ENCODE measurements at regions not wholly inside any gene's neighbourhood (a gene's known extent, or its start where the extent isn't known, plus 50 kb on each side); places are given as distances from the start of the nearest gene placed in this dataset.

DNA sequence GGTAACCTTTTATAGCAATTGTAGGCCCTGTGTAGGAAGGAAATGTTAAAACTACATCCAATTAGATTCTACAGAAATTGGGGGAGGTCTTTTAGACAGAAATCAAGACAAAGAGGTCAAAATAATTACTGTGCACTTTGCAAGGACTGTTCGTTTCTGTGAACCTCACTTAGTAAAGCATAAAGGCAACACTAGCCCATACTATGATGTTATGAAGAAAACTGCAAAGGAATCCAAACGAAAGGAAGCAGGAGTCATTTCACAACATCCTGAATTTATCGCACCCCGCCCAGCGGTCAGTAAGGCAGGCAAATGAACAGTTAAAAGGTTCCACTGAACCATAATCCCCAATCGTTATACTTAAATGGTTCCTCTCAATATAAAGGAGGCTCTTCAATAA is 429.5 kb upstream of the ARID1B start:
- no peak for DNase-seq

DNA sequence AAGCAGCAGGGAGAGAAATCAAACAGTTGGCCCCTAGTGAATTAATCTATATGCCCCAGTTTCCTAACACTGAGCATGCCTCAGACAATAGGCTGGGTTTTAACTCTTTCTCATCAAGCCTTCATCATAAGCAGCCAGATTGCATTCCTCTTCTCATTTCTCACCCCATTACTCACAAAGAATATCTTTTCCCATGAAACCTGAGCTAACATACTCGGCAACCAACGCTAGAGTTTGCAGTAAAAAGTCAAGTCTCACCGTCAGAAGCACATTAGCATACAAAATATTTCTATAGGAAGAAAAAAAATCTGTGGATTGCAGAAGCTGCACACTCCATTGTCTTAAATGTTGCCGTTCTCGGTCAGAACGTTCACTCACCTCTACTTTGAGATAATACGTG is 429.9 kb upstream of the ARID1B start:
- no peak for DNase-seq

DNA sequence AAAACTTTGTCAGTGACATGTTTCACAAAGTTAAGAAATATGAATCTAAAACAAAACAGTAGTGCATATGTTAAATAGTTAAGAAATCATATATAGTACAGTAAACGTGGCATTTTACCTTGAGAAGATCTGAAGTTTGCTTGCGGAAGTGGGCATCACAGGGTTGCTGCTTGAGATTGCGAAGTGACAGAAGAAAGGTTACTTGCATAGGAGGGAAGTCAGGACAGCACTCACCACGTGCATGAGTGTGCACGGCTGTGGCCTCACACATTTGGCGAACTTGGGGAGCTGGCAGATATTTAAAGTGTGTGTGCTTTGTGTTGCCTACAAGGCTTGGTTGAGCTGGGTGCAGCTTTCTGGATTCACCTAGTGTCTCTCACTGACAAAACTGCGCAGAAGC is 431.5 kb upstream of the ARID1B start:
- no peak for DNase-seq

DNA sequence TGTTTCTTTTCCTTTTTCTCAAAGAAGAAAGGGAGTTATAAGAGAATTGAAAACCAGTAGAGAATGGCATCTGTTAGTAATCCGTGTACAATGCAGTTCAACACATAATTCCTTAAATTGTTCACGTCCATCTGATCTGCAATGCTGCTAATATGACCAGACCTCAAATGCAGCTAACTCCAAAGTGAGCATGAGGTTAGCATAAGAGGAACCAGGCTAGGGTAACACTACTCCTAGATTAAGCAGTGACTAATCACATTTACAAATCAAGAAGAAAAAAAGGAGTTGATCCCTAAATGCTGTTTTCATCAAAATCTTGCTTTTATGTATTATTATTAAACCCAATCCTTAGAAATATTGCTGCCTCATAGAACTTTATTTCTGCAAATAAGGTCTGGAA is 432.7 kb upstream of the ARID1B start:
- no peak for DNase-seq

DNA sequence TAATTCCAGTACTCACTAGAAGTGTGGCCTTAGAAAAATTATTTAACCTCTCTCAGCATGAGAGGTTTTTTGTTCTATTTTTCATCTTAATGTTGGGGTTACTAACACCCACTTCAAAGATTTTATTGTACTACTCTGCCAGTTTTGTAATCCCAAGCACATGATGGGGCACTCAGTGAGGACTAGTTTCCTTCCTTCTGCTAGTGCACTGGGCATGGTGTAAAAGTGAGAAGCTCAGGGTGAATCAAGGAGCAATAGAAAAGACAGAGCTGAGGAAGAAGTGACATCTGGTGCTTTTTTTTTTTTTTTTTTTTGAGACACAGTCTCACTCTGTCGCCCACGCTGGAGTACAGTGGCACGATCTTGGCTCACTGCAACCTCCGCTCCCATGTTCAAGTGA is 439.4 kb upstream of the ARID1B start:
- no peak for DNase-seq

DNA sequence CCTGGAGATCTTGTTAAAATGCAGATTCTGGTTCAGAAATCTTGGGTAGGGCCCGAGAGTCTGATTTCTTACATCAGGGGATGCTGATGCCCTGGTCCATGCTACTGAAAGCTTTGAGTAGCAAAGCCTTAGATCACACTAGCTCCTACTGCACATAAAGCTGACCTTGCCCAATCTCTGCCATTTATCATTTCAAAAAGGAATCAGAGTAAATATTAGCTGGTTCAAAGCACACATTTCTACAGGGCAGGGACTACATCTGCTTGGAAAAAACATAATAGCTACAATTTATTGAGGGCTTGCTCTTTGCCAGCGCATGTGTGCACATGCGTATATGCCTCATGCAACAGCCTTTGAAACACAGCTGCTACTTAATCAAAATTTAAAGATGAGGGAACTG is 440.4 kb upstream of the ARID1B start:
- DNase-seq: no peak

DNA sequence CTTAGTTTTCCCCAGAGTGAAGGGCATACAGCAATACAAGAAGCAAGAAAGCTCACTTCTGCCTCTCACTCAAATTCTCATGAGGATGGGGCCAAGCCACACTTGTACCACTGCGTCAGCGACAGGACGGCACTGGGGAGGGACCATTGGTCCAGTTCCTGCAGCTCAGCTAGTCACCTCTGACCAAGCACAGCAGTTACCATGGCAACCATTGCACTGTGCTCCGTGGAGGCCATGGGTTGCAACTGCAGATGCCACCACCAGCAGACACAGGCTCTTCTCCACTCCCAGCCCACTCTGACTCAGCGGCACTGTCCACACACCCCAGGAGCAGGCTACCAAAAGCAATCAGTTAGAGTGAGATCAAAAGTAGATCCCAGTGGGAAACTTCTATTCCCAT is 441.1 kb upstream of the ARID1B start:
- DNase-seq: no peak

DNA sequence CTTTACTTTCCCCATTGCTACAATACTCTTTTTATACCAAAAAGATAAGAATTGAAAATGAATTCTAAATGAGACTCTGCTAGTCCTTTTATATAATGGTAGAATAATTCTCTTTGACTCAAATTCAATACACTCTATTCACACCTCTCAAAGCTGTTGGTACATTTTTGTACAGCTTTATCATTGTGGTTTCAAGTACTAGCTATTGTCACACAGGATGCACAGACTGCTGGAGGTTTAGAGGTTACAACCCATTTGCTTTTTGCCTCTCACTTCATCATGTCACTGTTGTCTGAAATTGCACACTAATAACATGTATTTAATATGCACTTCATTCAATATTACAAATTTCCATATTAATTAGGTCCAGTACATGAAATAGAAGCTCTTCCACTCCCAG is 442.2 kb upstream of the ARID1B start:
- no peak for DNase-seq

DNA sequence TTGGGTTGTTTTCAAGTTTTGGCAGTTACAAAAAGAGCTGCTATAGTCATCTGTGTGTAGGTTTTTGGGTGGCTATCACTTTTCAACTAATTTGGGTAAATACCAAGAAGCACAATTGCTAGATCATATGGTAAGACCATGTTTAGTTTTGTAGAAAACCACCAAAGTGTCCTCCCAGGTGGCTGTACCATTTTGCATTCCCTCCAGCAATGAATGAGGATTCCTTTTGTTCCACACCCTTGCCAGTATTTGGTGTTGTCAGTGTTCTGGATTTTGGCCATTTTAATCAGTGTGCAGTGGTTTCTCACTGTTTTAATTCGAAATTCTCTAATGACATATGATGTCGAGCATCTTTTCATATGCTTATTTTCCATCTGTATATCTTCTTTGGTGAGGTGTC is 457.5 kb upstream of the ARID1B start:
- DNase-seq: no peak

DNA sequence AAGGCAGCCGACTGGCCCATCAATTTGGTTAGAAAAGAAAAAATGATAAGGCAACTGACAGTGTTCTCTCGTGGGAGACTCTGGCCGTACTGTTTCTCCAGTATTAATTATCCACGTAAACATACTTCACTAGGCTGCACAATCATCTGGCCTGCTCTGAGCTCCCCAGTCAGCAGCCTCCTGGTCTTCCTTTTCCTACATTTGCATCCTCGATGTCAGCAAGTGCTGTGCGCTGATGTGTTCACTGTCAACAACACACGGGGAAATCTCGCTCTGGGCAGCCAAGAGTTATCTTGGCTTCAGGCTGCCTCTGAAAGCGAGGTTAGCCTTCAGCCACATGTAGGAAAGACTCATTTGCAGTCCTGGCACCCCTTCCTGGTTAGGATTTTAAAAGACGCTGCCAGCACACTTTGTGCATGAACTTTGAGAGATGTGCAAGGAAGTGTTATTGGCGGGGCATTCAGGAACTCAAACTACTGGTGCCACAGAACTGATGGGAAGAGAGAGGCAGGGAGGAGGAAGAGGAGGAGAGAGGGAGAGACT is 460.5 kb upstream of the ARID1B start:
- no peak for DNase-seq

DNA sequence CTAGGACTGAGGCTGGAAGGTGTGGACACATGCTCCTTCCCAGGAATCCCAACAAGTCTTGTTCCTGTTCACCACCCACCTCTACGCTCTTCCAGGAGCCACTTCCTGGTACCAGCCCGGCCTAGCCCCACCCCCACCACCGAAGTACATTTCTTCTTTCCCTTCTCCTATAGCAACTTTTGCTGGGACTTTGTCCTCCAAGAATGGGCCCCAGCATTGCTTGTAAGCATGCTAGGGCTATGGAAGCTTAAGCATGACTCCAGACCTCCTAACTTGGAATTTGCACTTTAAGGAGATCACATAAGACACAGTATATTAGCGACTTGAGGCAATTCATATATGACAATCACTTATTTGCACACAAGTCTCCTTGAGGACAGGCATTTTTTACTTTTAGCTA is 462.0 kb upstream of the ARID1B start:
- DNase-seq: no peak

DNA sequence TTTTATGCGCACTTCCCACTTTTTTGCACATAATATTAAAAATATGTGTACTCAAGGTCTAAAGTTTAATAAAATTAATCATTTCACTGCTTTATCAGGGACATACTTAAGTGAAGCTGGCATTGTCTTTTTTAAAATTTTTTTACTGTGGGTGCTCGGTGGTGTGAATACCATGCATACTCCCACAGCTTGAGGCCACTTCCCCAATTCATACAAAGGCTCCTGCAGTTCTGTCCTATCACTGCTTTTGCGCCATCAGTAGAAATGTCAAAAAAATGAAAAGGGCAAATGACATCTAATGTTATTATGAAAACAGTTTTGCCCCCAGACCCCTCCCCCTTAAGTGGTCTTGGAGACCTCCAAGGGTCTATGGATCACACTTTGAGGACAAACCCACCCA is 464.1 kb upstream of the ARID1B start:
- DNase-seq: no peak

DNA sequence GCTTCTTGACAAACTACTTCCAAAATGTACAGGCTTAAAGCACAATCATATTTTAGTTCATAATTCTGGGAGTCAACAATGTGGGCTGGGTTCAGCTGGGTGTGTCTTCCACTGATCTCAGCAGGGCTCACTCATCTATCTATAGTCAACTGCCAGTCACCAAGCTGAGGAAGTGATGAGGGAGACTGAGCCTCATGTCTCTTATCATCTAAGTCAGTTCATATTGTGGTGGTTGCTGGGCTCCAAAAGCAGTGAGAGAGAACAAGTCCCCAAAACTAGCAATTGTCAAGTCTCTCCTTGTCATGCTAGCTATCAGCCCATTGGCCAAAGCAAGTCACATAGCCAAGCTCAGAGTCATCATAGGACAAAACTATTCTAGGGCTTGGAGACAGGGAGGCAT is 465.9 kb upstream of the ARID1B start:
- DNase-seq: no peak

DNA sequence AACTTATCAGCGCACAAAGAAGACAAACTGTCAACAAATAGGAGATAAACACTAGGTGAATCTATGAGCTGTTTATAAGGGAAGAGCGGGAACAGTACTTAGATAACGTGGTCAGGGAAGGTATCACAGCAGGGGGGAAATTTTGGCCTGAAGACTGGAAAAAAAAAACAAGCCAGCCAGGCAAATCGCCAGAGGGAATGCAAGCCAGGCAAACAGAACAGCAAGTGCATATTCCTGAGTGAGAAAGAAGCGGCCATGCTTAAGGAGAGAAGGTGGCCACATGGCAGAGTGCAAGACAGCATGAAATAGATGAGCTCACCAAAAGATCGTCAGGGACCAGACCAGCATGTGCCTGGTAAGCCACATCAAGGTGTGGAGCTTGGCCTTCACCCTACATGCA is 466.5 kb upstream of the ARID1B start:
- DNase-seq: no peak

DNA sequence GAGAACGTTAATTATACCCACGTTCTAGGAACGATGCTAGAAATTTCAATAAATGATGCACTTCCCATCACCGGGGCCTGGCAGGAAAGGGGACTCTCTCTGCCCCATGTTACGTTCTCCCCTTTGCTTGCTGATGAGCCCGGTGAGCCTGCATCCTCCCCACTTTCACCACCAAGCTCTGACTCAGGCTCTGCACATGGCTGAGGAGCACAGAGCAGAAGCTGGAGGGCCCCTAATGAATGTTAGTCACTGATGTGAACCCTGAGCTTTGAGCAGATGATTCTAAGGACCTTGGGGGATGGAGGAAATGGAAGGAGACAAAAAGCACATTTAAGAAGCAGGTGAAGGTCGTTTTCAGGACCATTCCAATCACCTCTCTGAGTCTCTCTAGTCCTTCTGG is 468.2 kb upstream of the ARID1B start:
- DNase-seq: no peak

DNA sequence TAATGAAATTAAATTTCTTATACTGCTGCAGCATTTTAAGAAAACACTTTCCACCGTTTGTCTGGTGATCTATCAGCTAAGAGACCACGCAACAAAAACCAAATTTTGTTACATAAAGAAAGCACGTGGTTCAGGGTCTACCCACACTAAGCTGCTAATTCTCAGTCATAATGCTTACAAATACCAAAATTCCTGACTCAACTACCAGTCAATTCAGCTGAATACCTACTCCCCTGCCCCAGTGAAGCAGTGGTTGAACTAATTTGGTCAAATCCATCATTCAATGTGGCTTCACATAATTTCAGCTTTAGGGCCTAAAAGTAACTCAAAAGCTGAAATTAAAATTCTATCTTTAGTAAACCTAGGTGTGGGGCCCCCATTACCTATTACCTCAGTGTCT is 468.6 kb upstream of the ARID1B start:
- no peak for DNase-seq

DNA sequence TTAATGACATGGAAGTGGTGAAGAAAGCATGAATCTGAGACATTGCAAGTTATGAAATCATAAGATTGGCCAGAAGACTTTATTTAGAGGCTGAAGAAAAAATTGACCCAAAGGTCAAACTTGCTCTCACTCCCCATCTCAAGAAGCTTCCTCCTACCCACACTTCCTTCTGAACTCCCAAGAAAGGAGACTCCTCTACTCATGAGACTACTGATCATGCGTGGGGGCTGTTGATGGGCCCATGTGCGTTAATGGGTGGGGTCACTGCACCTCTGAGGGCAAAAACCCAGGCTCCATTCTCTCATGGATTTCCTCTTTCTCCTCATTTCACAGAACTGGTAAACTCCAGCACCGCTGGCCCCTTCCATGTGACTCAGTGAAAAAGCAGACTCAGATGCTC is 470.6 kb upstream of the ARID1B start:
- DNase-seq: no peak

DNA sequence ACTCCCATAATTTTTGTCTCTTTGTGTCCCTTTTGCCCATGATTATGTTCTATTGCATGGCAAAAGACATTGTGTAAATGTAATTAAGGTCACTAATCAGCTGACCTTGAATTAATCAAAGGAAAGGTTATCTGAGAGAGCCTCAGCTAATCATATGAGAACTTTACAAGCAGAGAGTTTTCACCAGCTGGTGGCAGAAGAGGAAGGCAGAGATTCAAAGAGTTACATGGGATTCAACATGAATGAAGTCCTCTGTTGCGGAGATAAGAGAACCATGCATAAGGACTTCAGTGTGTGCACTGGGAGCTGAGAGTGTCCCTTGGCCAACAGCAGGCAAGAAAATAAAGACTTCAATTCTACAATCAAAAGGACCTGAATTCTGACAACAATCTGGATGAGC is 494.1 kb upstream of the ARID1B start:
- DNase-seq: peak in 1 of 2 donors; percentile 78

DNA sequence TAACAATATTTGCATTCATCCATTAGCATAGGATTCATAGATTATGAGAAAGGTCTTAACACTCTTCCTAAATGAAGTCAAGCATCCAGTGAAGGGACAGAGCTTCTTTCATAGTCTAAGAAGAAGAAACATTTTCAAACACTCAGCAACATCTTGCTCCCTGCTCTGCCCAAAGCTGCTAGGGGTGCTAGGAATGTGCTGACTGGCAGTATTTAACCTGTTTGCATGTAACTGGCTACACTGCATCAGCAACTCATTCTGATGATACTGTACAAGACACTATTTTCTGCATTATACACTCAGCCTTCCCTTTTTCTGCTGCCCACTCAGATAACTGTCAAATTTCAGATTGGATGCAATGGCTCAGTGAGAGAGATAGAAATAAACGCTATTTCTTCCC is 495.1 kb upstream of the ARID1B start:
- DNase-seq: no peak

DNA sequence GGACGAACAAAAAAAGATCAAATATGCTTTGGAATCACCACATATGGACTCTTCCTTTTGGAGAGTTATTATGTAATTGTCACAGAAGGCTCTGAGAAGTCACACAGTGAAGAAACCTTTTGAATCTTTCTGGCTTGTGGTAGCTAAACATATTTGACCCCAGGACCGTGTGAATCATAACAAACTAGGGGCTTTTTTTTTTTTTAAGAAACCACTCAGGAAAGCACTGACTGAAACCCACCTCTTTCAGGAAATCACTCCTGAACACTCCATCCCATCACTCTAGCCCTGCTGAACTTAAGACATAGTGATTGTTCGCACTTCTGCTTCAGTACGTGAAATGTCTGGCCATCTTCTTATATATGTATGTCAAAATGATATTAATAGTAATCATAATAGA is 495.9 kb upstream of the ARID1B start:
- no peak for DNase-seq

DNA sequence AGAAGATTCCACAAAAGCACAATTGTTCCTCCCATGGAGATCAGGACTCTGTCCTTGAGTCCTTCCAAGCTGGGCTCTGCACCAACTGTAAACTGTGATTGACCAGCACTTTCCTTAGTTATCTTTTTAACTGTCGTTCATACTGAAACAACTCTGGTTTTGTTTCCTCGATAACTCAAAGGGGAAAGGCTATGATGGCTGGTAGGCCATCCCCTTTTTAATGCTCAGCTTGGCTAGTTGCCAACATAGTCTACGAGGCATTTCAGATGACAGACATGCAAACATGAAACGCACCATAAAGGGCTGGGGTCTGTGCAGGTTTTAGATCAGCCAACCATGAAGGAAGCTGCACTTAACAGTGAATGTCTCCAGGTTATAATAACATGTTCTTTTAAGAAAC is 497.1 kb upstream of the ARID1B start:
- no peak for DNase-seq

DNA sequence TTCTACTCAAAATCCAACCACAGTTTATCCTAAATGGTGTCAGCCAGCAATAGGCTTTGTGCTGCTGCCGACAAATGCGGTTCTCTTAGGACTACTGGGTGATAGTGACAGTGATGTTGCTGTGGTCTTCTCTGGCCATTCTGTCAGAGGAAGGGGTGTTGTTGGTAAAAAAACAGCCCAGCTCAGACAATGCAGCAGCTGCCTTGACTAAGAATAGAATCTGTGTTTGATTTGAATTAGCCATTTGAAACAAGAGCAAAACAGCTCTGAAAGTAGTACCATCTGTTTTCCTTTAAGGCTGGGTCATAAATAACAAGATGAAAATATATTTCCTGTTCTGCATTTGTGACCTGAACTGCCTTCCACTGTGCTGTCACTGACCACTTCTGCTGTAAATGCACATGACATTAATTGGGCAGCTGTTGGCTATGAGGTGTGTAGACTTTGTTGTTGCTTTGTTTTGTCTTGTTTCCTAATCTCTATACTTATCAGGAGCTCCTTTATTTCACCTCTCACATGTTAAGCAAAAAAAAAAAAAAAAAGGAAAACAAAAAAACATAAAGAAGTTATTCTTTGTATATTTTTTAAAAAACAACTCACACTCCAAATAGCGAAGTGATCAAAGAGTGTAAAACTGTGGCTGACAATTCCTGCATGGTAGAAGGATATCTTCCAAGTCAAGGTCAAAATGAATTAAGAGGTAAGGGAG is 497.8 kb upstream of the ARID1B start:
- no peak for DNase-seq

DNA sequence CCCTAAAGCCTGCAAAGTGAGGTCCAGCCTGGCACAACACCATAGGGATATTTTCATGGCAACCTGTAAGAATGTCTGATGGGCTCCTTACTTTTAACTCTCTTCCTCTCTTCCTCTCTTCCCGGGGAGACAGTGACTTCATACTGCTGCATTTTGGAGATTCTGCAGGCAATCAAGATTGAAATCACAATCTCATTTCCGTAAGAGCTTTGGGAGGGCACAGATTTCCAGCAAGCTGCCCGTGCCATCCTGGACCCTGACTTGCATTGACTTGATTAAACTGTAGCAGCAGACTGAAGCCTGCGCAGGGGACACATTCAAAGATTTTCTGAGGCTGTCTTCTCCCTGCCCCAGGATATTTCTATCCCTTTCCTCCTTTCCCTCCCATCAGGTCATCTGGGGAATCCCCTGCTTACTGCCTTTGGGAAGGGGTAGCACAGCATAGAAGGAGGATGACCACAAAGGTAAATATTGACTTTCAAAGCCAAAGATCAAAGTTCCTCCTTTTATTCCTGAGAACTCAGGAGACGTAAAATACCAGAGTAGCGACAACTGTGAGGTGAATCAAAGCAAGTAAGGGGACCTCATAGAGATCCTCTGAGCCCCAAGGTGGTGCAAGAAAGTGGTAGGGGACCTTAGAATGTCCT is 504.0 kb upstream of the ARID1B start:
- no peak for DNase-seq

DNA sequence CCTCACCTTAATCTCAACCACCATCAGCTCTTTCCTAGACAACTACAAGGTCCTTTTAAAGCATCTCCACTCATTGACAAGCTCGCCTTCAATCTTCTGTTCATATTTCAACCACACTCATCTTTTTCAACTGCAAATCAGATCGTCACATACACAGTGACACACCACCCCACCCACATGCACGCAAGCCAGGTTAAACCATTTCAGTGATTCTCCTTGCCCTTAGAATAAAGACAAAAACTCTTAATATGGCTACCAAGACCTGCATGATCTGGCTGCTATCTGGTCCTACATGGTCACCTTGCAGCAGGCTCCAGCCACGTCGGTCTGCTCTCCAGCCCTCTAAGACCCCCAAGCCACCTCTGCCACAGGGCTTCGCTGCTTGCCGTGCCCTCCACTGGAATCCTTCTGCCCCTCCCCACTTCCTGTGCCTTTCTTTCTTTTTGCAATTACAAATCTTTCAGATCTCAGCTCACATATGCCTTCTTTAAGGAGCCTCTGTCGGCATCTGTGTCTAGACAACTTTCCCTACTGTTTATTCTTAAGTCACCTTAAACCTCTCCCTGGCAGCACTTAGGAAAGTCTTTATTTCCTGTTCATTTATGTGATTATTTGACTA is 507.3 kb upstream of the ARID1B start:
- DNase-seq: no peak

All from hippocampal formation (tissue), 2 donors.